Amniotic epithelial cell (primary cell): ENCODE measurements at regions not wholly inside any gene's neighbourhood (a gene's known extent, or its start where the extent isn't known, plus 50 kb on each side); places are given as distances from the start of the nearest gene placed in this dataset.
"Not testable (repeated sequence)": the region's sequence is repeated elsewhere in the genome, so short reads cannot be mapped to it uniquely, and the experiment has no call there.

Experiments
- DNase-seq: peaks from one replicate; pipeline ENCODE4 v3.0.0-alpha.2; 2010; ENCODE audit warnings: low read depth

- DNase-seq, result no peak
Observed at GRCh38 chr12:47370421-47370820, 290.7 kb upstream of the AMIGO2 start.

- DNase-seq, result no peak
Observed at GRCh38 chr12:47369085-47369484, 289.3 kb upstream of the AMIGO2 start.

- peak; percentile 48 for DNase-seq
Observed at GRCh38 chr12:47367912-47368537, 288.3 kb upstream of the AMIGO2 start.

- no peak for DNase-seq
Observed at GRCh38 chr12:47366579-47366978, 286.8 kb upstream of the AMIGO2 start.

GRCh38 chr12:47366157-47366556 lies 286.4 kb upstream of the AMIGO2 start:
- no peak for DNase-seq

GRCh38 chr12:47365443-47366076 lies 285.8 kb upstream of the AMIGO2 start:
- not testable (repeated sequence) for DNase-seq

GRCh38 chr12:47364261-47364660 lies 284.5 kb upstream of the AMIGO2 start:
- no peak for DNase-seq

- no peak for DNase-seq
Observed at GRCh38 chr12:47362126-47362705, 282.5 kb upstream of the AMIGO2 start.

- no peak for DNase-seq
Observed at GRCh38 chr12:47361389-47362021, 281.7 kb upstream of the AMIGO2 start.

GRCh38 chr12:47360771-47361388 lies 281.1 kb upstream of the AMIGO2 start:
- no peak for DNase-seq

GRCh38 chr12:47360093-47360480 lies 280.3 kb upstream of the AMIGO2 start:
- DNase-seq, result no peak

GRCh38 chr12:47359310-47360092 lies 279.7 kb upstream of the AMIGO2 start:
- no peak for DNase-seq

GRCh38 chr12:47357006-47357405 lies 277.2 kb upstream of the AMIGO2 start:
- DNase-seq, result not testable (repeated sequence)

GRCh38 chr12:47356129-47356700 lies 276.5 kb upstream of the AMIGO2 start:
- no peak for DNase-seq

- DNase-seq, result no peak
Observed at GRCh38 chr12:47353508-47353907, 273.7 kb upstream of the AMIGO2 start.

GRCh38 chr12:47352067-47352466 lies 272.3 kb upstream of the AMIGO2 start:
- DNase-seq, result no peak

- no peak for DNase-seq
Observed at GRCh38 chr12:47351526-47351925, 271.8 kb upstream of the AMIGO2 start.

GRCh38 chr12:47350062-47350408 lies 270.3 kb upstream of the AMIGO2 start:
- DNase-seq, result peak; percentile 60

GRCh38 chr12:47349137-47350061 lies 269.6 kb upstream of the AMIGO2 start:
- DNase-seq, result no peak

GRCh38 chr12:47348206-47348605 lies 268.4 kb upstream of the AMIGO2 start:
- DNase-seq, result no peak
